ENCODE measurements at regions not wholly inside any gene's neighbourhood (a gene's known extent, or its start where the extent isn't known, plus 50 kb on each side); places are given as distances from the start of the nearest gene placed in this dataset.

DNA sequence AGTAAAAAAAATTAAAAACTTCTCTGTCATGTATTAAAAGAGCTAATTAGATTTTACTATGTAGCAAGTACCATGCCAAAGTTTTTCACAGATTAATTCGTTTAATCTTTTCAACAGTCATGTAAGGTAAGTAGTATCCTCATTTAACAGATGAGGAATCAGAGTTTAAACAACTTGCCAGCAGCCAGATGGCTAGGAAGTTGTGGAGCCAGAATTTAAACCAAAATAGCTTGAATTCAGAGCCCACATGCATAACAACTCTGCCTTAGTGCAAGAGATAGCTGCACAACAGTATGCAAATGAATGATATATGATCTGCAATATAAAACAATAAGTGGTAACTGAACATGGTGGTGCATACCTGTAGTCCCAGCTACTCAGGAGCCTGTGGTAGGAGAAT, 75.3 kb downstream of the NAP1L3 start:
- no peak for DNase-seq
- no peak for TF ChIP-seq POLR2A (IDR thresholded peaks at IDR 0.05)
- TF ChIP-seq, protein P1, sequence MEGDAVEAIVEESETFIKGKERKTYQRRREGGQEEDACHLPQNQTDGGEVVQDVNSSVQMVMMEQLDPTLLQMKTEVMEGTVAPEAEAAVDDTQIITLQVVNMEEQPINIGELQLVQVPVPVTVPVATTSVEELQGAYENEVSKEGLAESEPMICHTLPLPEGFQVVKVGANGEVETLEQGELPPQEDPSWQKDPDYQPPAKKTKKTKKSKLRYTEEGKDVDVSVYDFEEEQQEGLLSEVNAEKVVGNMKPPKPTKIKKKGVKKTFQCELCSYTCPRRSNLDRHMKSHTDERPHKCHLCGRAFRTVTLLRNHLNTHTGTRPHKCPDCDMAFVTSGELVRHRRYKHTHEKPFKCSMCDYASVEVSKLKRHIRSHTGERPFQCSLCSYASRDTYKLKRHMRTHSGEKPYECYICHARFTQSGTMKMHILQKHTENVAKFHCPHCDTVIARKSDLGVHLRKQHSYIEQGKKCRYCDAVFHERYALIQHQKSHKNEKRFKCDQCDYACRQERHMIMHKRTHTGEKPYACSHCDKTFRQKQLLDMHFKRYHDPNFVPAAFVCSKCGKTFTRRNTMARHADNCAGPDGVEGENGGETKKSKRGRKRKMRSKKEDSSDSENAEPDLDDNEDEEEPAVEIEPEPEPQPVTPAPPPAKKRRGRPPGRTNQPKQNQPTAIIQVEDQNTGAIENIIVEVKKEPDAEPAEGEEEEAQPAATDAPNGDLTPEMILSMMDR (IDR thresholded peaks at IDR 0.05) = no peak
- intact Hi-C loops (cut with DNase I) = no loop called here

DNA sequence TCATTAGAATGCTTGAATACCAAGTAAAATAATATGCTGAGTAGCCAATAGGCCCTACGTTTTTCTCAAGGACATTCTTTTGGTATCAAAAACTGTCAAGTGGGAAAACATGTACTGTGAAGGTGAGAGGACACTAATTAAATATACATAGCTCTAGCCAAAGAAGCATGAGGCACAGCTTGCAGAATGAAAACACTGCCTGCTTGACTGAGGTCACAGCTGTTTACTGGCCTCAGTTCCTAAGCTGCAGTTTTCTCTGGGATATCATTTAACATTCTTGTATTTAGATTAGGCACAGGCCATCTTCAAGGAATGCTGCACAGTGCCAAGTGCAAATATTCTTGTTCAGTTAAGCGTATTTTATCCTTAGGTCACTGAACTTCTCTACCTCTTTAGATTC, 78.6 kb downstream of the NAP1L3 start:
- ATAC-seq = no peak
- Histone ChIP-seq H3K36me3 (no peaks in the 10 kb centered on the region), H3K27ac (no peak overlapping the region), H3K9me3 (no peaks in the 10 kb centered on the region), H3K4me3 (no peak overlapping the region), H3K4me1 (no peaks in the 10 kb centered on the region), H3K27me3 (no peaks in the 10 kb centered on the region)
- 13% methylated on average over 2 of the region's 2 CpGs for WGBS (ENCODE audit: insufficient coverage, low coverage, low lambda C conversion rate, missing lambda C conversion rate)
- intact Hi-C loops (cut with DNase I) = no loop called here
- TF ChIP-seq POLR2A (IDR thresholded peaks at IDR 0.05) = no peak
- TF ChIP-seq, protein P1 (IDR thresholded peaks at IDR 0.05) = no peak
- no peak for DNase-seq

More for the DNA sequence above, 75.3 kb downstream of the NAP1L3 start:
- H3K9me3 ChIP-seq = no peaks in the 10 kb centered on the region
- WGBS (ENCODE audit: insufficient coverage, low coverage, low lambda C conversion rate, missing lambda C conversion rate) = 38% methylated on average over 1 of the region's 1 CpG
- ATAC-seq = no peak
- H3K27ac ChIP-seq = no peak overlapping the region
- no peaks in the 10 kb centered on the region for H3K4me1 ChIP-seq
- peaks cover 0 to 4% of the 10 kb centered on the region in 2 donors for H3K27me3 ChIP-seq
- no peaks in the 10 kb centered on the region for H3K36me3 ChIP-seq
- no peak overlapping the region for H3K4me3 ChIP-seq

DNA sequence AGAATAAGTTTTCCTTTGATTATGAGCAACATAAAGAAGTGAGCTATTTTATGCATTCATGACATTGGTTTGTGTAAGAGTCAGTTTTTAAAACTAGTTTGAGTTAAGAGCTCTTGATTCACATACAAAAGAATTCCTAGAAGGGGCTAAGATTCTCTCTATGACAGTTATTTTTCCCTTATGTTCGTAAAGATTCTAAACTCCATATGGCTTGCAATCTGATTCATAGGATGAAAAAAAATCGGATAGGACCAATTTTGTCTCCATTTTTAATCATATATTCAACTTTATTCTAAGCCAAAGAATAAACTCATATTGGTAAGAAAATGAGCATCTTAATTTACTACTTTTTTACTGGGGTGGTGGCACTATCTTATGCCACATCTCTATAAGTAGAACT, 79.4 kb downstream of the NAP1L3 start:
- no peaks in the 10 kb centered on the region for H3K4me1 ChIP-seq
- TF ChIP-seq, protein P1 (IDR thresholded peaks at IDR 0.05) = no peak
- no peak for TF ChIP-seq POLR2A (IDR thresholded peaks at IDR 0.05)
- H3K36me3 ChIP-seq = no peaks in the 10 kb centered on the region
- ATAC-seq (no peak), DNase-seq (no peak)
- H3K27ac ChIP-seq = no peak overlapping the region
- 26% methylated on average over 2 of the region's 2 CpGs for WGBS (ENCODE audit: insufficient coverage, low coverage, low lambda C conversion rate, missing lambda C conversion rate)
- intact Hi-C loops (cut with DNase I) = no loop called here
- no peaks in the 10 kb centered on the region for H3K9me3 ChIP-seq
- H3K4me3 ChIP-seq = no peak overlapping the region
- H3K27me3 ChIP-seq = no peaks in the 10 kb centered on the region

DNA sequence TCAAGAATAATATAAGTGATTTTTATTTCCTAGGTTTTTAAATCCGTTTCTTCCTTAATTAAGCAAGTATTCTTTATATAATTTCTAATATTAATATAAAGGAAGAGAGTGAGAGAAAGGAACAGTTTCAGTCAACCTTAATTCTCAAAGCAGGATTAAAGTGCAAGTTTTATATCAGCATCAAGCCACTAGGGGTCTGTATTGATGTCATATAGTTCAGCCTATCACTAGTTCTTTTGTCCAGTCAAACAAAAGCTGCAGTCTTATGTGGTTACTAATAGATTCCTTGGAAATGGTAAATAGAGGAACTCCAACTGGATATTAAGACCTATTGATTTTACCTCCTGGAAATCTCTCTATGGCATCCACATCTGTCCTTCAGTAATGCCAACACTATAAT, 82.0 kb downstream of the NAP1L3 start:
- Histone ChIP-seq H3K4me1 (no peaks in the 10 kb centered on the region), H3K9me3 (no peaks in the 10 kb centered on the region), H3K4me3 (no peak overlapping the region), H3K36me3 (no peaks in the 10 kb centered on the region), H3K27ac (no peak overlapping the region), H3K27me3 (peaks cover 0 to 5% of the 10 kb centered on the region in 2 donors)
- DNase-seq (no peak), ATAC-seq (no peak)
- 19% methylated on average over 1 of the region's 1 CpG for WGBS (ENCODE audit: insufficient coverage, low coverage, low lambda C conversion rate, missing lambda C conversion rate)
- no peak for TF ChIP-seq POLR2A (IDR thresholded peaks at IDR 0.05)
- TF ChIP-seq, protein P1 (IDR thresholded peaks at IDR 0.05) = no peak
- intact Hi-C loops (cut with DNase I) = no loop called here

DNA sequence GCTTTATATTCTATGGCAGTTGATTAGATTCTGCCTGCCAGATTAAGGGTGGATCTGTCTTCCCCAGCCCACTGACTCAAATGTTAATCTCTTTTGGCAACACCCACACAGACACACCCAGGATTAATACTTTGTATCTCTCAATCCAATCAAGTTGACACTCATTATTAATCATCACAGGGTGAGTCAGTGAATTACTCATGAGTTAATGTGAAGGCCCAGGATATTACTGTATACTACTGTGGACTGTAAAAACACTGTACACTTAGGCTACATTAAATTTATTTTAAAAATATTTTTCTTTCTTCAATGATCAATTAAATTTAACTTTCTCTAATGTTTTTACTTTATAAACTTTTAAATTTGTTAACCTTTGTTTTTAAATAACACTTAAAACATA, 87.7 kb downstream of the NAP1L3 start:
- ATAC-seq (no peak), DNase-seq (no peak)
- Histone ChIP-seq H3K27ac (no peak overlapping the region), H3K36me3 (no peaks in the 10 kb centered on the region), H3K4me1 (no peaks in the 10 kb centered on the region), H3K27me3 (peaks cover 0 to 5% of the 10 kb centered on the region in 2 donors), H3K4me3 (no peak overlapping the region), H3K9me3 (no peaks in the 10 kb centered on the region)
- TF ChIP-seq, protein P1 (IDR thresholded peaks at IDR 0.05) = no peak
- TF ChIP-seq POLR2A (IDR thresholded peaks at IDR 0.05) = no peak
- intact Hi-C loops (cut with DNase I) = no loop called here

All from right lobe of liver (tissue), 6 donors.